ENCODE measurements at regions not wholly inside any gene's neighbourhood (a gene's known extent, or its start where the extent isn't known, plus 50 kb on each side); places are given as distances from the start of the nearest gene placed in this dataset.

GRCh38 chr3:117091676-117092075 is 382.1 kb downstream of the TUSC7 start:
- 38% methylated on average over 1 of the region's 1 CpG for WGBS (ENCODE audit: low lambda C conversion rate)
- Histone ChIP-seq H3K36me3 (replicated peaks in 1 of 2; ENCODE audit: control insufficient read depth in 1 of 2, insufficient read depth in 2 of 2, low read length in 1 of 2) (no peaks in the 10 kb centered on the region), H3K79me2 (ENCODE audit: insufficient read depth) (no peaks in the 10 kb centered on the region), H3K4me1 (ENCODE audit: control insufficient read depth in 1 of 2, insufficient read depth in 2 of 2, low read depth in 1 of 2, low read length in 1 of 2) (no peaks in the 10 kb centered on the region), H3K9me2 (no peaks in the 10 kb centered on the region), H3K4me3 (ENCODE audit: low read depth in 2 of 2, low read length in 1 of 2) (no peak overlapping the region), H3K4me2 (no peak overlapping the region), H3K27ac (ENCODE audit: low read depth in 2 of 2, low read length in 1 of 2) (no peak overlapping the region), H3K27me3 (ENCODE audit: insufficient read depth) (no peaks in the 10 kb centered on the region), H3F3A (replicated peaks; ENCODE audit: insufficient read depth) (no peaks in the 10 kb centered on the region), H3K9ac (no peak overlapping the region), H2AFZ (ENCODE audit: low read depth) (no peak overlapping the region), H4K20me1 (ENCODE audit: insufficient read depth) (no peaks in the 10 kb centered on the region), H3K9me3 (no peaks in the 10 kb centered on the region)
- ChIA-PET CTCF (interaction anchor here (0.7 to 0.9 kb wide), 2 partner anchors 32 to 126 kb away, joined by 3 read pairs; no protein-coding TSS in a partner anchor), POLR2A (no interaction called here)
- no peak for DNase-seq
- TF ChIP-seq TAF1 (IDR thresholded peaks at IDR 0.05; ENCODE audit: borderline replicate concordance, low read depth, low read length) (no peak), GATA2 (CRISPR knock-in tag; IDR thresholded peaks at IDR 0.05) (no peak), JUND (IDR thresholded peaks at IDR 0.05) (no peak), MXI1 (IDR thresholded peaks at IDR 0.05; ENCODE audit: low read depth, low read length) (no peak), EZH2phosphoT487 (IDR thresholded peaks at IDR 0.05; ENCODE audit: borderline replicate concordance, low read depth) (no peak), FOXJ3 (CRISPR knock-in tag; IDR thresholded peaks at IDR 0.05) (no peak), RAD21 (IDR thresholded peaks at IDR 0.05; ENCODE audit: low read length) (no peak), TEAD4 (IDR thresholded peaks at IDR 0.05; ENCODE audit: borderline replicate concordance, insufficient read depth) (no peak), USF2 (IDR thresholded peaks at IDR 0.05; ENCODE audit: borderline replicate concordance, low read depth, low read length) (no peak), CTCF (IDR thresholded peaks at IDR 0.05) (no peak)
- TF ChIP-seq, protein P1, sequence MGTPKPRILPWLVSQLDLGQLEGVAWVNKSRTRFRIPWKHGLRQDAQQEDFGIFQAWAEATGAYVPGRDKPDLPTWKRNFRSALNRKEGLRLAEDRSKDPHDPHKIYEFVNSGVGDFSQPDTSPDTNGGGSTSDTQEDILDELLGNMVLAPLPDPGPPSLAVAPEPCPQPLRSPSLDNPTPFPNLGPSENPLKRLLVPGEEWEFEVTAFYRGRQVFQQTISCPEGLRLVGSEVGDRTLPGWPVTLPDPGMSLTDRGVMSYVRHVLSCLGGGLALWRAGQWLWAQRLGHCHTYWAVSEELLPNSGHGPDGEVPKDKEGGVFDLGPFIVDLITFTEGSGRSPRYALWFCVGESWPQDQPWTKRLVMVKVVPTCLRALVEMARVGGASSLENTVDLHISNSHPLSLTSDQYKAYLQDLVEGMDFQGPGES (IDR thresholded peaks at IDR 0.05; ENCODE audit: low read depth, low read length): no peak
- TF ChIP-seq, protein P2, sequence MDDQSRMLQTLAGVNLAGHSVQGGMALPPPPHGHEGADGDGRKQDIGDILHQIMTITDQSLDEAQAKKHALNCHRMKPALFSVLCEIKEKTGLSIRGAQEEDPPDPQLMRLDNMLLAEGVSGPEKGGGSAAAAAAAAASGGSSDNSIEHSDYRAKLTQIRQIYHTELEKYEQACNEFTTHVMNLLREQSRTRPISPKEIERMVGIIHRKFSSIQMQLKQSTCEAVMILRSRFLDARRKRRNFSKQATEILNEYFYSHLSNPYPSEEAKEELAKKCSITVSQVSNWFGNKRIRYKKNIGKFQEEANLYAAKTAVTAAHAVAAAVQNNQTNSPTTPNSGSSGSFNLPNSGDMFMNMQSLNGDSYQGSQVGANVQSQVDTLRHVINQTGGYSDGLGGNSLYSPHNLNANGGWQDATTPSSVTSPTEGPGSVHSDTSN (IDR thresholded peaks at IDR 0.05): no peak

- no peaks in the 10 kb centered on the region for H3F3A ChIP-seq (replicated peaks; ENCODE audit: insufficient read depth)
- no peak for DNase-seq
- H3K4me2 ChIP-seq: no peak overlapping the region
- H3K79me2 ChIP-seq (ENCODE audit: insufficient read depth): no peaks in the 10 kb centered on the region
- peaks cover 6% of the 10 kb centered on the region; the same call in 1 of the 2 replicates for H3K9me3 ChIP-seq
- ChIA-PET CTCF (no interaction called here), POLR2A (no interaction called here)
- no peak overlapping the region for H3K4me3 ChIP-seq (ENCODE audit: low read depth in 2 of 2, low read length in 1 of 2)
- H3K9me2 ChIP-seq: no peaks in the 10 kb centered on the region
- H3K27ac ChIP-seq (ENCODE audit: low read depth in 2 of 2, low read length in 1 of 2): no peak overlapping the region
- H3K9ac ChIP-seq: no peak overlapping the region
- no peak overlapping the region for H2AFZ ChIP-seq (ENCODE audit: low read depth)
- H3K27me3 ChIP-seq (ENCODE audit: insufficient read depth): no peaks in the 10 kb centered on the region
- H4K20me1 ChIP-seq (ENCODE audit: insufficient read depth): no peaks in the 10 kb centered on the region
- H3K4me1 ChIP-seq (ENCODE audit: control insufficient read depth in 1 of 2, insufficient read depth in 2 of 2, low read depth in 1 of 2, low read length in 1 of 2): no peaks in the 10 kb centered on the region
- H3K36me3 ChIP-seq (replicated peaks in 1 of 2; ENCODE audit: control insufficient read depth in 1 of 2, insufficient read depth in 2 of 2, low read length in 1 of 2): no peaks in the 10 kb centered on the region
- WGBS (ENCODE audit: low lambda C conversion rate): 82% methylated on average over 4 of the region's 4 CpGs
- TF ChIP-seq, protein P2 (IDR thresholded peaks at IDR 0.05): no peak
- TF ChIP-seq USF2 (IDR thresholded peaks at IDR 0.05; ENCODE audit: borderline replicate concordance, low read depth, low read length) (no peak), RAD21 (IDR thresholded peaks at IDR 0.05; ENCODE audit: low read length) (no peak), CTCF (IDR thresholded peaks at IDR 0.05) (no peak), MEF2A (IDR thresholded peaks at IDR 0.05; ENCODE audit: borderline replicate concordance, low read depth) (no peak), SIN3A (IDR thresholded peaks at IDR 0.05; ENCODE audit: borderline replicate concordance, low read depth, low read length) (no peak), ELF1 (IDR thresholded peaks at IDR 0.05) (no peak), RXRA (IDR thresholded peaks at IDR 0.05; ENCODE audit: borderline replicate concordance, low read depth) (no peak), MXI1 (IDR thresholded peaks at IDR 0.05; ENCODE audit: low read depth, low read length) (no peak), YY1 (IDR thresholded peaks at IDR 0.05; ENCODE audit: low read depth) (no peak), SMC3 (IDR thresholded peaks at IDR 0.05; ENCODE audit: low read depth, low read length) (no peak)
These were observed 387.0 kb downstream of the TUSC7 start for GRCh38 chr3:117096549-117096948.
